ENCODE measurements at regions not wholly inside any gene's neighbourhood (a gene's known extent, or its start where the extent isn't known, plus 50 kb on each side); places are given as distances from the start of the nearest gene placed in this dataset.

- TF ChIP-seq REST (IDR thresholded peaks at IDR 0.05; ENCODE audit: insufficient read depth in 1 of 2, low read depth in 2 of 2, low read length in 2 of 2) (no peak), POLR2AphosphoS5 (IDR thresholded peaks at IDR 0.05; ENCODE audit: low read depth, low read length) (no peak), TAF1 (IDR thresholded peaks at IDR 0.05; ENCODE audit: borderline replicate concordance, insufficient read depth, low read length) (no peak), SIN3A (IDR thresholded peaks at IDR 0.05; ENCODE audit: borderline replicate concordance, insufficient read depth, low read length) (no peak), FOXP2 (optimal IDR thresholded peaks at IDR 0.05; ENCODE audit: borderline replicate concordance, extremely low read depth, extremely low read length, insufficient read depth) (no peak)
Observed at GRCh38 chr6:132931313-132931712, 116.9 kb downstream of the RPS12 start.
